ENCODE measurements at regions not wholly inside any gene's neighbourhood (a gene's known extent, or its start where the extent isn't known, plus 50 kb on each side); places are given as distances from the start of the nearest gene placed in this dataset.
A peak's percentile ranks its signal among the peaks of the same experiment; 100 is the strongest.
"Not testable (repeated sequence)": the region's sequence is repeated elsewhere in the genome, so short reads cannot be mapped to it uniquely, and the experiment has no call there.

DNA sequence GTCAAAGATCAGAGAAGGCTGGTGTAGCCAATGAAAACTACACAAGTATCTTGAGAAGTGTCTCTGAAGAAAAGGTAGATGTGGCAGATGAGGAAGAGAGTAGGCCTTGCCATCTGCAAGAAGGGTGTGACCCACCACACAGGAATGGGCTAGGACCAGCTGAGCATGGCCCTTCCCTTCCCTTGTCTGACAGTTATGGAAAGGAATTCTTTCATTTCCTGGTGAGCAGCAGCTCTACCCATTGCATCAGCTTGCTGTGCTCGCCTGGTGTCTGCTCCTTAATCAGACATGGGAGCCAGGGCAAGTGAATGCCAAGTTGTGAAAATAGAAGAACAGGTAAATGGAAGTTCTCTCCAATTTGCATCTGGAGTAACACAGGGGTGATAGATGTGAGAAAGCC, 145.2 kb upstream of the KRR1 start:
- DNase-seq (ENCODE audit: extremely low read depth in 1 of 2, low read depth in 1 of 2) = no peak

DNA sequence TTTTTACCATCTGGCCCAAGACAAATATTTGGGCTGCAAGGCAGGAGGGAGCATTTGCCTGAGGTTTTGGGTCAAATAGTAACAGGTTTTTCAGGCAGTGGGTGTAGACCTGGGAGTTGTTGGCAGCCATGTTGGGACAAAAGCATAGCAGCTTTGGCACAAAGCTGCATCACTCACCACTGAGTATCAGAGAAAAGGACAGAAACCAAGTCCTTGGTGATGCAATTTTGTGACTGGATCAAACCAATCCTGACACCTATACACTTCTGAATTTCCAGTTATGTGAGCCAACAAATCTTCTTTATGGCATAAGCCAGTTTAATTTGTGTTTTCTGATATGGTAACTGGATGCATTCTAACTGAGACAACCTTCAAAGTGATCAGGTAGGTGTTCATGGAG, 144.8 kb upstream of the KRR1 start:
- no peak for DNase-seq (ENCODE audit: extremely low read depth in 1 of 2, low read depth in 1 of 2)

DNA sequence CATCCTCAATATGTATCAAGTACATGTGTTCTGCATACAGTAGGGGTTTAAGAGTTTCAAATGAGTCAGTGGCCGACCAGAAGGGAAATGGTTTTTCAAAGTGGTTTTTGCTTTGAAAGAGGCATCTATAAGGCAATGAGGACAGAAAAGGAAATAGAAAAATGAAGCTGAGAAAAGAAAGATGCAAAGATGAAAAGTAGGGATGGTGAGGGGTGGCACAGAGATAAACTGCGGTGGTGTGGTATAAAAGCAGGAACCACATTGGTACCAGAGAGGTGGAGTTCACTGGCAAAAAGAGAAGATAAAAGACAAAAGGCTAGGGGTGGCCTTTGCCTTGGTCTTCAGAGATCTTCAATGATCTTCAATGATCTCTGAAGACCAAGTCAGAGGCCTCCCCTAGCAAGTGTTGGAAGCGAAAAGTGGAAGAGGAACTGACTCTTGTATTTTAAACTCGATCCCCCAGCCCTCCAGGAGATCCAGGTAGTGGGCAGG, 144.0 kb upstream of the KRR1 start:
- DNase-seq (ENCODE audit: extremely low read depth in 1 of 2, low read depth in 1 of 2) = no peak

DNA sequence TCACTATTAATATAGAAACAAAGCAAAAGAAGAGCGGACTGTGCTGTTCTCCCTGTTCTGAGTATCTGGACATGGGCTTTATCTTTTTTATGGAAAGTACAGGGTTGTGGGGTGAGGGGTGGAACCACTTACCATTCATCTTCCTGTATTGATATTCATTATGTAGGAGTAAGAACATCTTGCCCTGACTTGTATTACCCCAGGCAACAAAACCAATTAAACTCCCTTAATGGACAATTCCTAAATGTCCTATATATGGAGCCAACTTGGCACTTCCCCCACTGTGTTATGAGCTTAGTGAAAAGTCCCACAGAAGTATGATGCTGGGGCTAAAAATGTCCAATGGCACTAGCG, 139.9 kb upstream of the KRR1 start:
- no peak for DNase-seq (ENCODE audit: extremely low read depth in 1 of 2, low read depth in 1 of 2)

DNA sequence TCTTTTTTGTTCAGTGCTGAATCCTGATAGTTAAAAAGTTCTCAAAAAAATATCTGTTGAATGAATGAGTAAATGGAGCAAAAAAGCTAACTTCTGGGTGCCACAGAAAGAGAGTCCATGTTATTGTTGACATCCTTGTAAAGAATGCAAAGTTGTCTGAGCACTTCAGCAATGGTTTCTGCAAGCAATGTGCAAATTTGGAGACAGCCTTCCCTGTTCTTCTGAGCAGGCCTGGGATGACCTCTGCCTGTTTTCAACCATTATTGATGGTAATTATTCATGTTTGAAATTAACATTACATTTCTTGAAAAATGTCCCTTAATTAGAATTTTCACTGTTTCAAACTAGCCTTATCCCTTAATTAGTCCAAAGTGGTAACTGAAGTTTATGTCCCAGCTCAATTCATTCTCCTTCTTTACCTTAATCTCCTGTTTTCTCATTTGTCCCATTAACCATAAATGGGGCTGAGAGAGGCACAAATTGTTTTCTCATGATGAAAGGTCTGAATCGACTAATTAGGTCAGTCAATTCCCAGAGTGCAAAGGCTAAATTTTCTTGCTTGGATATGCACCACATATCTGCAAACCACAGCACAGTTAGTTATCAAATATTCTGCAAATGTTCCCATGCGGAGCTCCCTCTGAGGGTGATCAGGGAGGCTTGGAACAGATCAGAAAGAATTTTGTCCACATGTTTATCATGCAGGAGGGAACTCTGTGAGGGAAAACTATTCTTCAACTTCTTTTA, 139.4 kb upstream of the KRR1 start:
- DNase-seq (ENCODE audit: extremely low read depth in 1 of 2, low read depth in 1 of 2) = no peak

DNA sequence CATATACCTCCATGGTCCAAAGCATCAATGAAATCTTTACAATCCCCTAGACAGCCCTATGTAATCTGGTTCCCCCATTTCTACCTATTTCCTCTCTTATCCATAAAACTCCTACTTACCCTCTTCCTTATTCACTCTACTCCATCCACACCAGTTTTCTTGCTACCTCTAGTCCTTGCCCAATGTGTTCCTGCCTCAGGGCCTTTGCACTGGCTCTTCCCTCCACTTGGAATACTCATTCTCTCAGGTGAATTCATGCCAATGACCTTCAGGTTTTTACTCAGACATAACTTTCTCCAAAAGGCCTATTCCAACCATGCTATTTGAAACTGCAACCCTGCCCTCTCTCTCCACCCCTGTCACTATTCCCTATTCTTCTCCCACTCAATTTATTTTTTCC, 138.7 kb upstream of the KRR1 start:
- DNase-seq (ENCODE audit: extremely low read depth in 1 of 2, low read depth in 1 of 2) = no peak

DNA sequence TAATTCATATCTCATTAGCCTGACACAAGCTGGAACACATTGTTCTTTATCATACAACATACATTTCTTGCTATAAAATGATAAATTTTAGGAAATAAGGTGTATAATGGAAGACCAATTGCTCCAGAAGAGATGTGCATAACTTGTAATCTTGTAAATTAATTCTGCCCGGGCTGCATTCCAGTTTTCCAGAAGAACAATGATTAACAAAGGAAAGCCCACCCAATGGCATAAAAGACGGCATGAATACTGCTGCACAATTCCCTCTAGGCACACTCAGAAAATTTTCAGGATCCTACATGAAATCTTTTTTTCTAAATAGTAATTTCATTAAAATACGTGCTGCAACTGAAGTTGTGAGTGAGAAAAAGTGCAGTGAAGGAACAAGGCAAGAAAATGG, 137.4 kb upstream of the KRR1 start:
- DNase-seq (ENCODE audit: extremely low read depth in 1 of 2, low read depth in 1 of 2) = no peak

DNA sequence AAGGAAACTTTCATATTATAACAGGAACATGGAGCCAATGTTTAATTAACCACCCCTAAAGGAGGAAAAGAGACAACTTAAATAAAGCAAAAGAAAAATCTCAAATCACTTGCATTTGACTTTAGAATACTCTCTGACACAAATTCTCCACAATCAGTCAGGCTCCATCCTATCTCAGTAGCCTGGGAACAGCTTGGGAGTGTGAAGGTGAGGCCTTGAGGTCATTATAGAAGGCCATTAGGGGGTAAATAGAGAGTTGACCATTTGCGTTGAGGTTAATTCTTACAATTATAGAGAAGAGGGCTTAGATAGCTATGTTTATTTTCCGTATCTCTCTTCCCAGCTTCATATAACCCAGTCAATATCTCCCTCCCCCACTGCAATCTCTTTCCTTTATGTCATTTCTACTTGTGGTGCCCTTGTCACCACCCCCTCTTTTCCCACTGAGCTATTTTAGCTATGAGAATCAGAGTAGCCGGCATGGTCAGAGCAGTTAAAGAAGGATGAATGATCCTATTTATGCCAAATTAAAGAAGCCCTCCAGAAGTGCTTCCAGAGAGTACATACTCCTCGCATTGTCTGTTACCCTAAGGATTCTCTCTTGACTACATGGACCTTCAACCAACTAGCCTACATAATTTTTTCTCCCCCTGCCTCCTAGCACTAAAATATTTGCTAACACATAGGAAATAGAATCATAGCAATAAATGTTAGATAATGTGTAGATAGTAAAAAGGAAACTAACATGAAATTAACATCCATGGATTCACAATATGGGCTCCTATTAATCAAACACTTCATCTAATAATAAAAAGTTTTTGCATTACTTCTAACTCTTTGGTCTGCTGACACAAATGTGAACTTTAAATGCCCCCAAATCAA, 135.2 kb upstream of the KRR1 start:
- no peak for DNase-seq (ENCODE audit: extremely low read depth in 1 of 2, low read depth in 1 of 2)

DNA sequence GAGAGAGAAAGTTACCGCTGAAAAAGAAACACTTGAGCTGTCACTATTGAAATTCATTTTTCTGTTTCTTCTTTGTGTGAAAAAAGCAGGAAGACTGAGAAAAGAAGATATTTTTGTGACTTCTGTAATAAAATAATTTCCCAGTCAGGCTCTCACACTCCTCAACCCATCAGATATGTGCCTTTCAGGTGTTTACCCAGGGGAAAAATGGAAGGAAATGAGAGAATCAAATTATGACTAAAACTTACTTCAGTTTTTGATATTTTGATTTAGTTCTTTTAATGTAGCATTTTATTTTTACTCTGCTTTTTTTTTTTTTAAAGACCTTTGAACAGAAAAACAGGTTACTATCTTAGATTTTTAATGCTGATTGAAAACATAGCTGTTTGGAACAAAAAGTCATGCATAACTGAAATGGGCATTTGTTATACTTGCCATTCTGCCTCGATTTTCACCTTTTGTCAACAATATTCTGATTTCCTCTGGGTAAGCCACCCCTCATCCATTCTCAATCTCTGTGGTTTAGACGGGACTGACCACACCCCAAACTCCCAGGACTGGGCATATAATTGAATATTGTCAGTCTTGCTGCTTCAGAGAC, 133.2 kb upstream of the KRR1 start:
- no peak for DNase-seq (ENCODE audit: extremely low read depth in 1 of 2, low read depth in 1 of 2)

DNA sequence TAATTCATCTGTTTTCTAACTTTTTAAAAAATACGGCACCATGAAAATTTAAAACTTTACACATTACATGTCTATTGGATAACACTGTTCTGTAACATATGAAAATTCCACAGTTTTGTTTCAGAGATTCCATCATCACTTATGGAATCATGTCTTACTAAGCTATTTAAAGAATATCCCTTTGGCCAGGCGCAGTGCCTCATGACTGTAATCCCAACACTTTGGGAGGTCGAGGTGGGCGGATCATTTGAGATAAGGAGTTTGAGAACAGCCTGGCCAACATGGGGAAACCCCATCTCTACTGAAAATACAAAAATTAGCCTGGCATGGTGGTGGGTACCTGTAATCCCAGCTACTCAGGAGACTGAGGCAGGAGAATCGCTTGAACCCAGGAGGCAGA, 131.7 kb upstream of the KRR1 start:
- not testable (repeated sequence) for DNase-seq (ENCODE audit: extremely low read depth in 1 of 2, low read depth in 1 of 2)

DNA sequence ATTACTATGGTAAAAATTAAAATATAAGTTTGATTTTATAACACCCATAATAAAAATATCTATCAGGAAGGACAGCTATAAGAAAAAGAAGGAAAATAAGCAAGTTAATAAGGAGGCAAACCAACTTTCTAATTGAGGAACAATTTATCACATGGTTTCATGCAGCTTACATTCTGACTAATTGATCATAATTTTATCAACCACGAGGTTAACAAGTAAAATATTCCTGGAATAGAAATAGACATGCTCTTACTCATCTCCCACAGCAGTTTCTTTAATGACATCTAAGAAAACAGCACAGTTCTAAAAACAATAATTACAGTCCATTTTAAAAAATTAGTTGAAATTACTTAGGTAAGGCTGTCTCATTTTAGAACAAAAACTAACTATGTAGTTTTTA, 130.8 kb upstream of the KRR1 start:
- no peak for DNase-seq (ENCODE audit: extremely low read depth in 1 of 2, low read depth in 1 of 2)

DNA sequence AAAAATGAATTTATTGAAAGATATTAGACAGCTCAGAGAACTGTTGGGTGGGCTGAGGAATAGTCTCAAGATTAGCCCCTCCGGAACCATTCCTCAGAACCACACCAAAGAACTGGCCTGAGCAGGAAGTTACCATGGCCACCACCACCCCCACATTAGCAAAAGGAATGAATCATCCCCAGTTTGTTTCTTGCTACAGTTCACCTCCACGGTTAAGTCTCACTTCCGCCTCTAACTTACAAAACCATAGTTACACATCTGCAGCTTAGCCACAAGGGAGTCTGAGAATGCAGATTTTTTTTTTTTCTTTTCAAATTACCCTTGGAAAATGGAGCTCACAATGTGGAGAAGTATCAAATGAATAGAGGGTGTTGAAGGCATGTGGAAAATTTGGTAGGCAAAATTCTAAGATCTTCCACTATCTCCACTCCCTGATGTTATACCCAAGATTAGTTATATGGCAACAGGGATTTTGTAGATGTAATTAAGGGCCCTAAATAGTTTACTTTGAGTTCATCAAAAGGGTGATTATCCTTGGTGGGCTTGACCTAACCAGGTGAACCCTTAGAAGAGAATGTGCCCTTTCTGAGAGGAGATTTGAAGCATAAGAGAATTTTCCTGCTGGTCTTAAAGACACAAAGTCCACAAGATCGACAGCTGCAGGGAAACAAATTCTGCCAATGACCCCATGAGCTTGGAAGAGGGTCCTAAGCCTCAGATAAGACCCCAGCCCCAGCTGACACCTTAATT, 129.8 kb upstream of the KRR1 start:
- peak in 1 of 2 donors; percentile 57 for DNase-seq (ENCODE audit: extremely low read depth in 1 of 2, low read depth in 1 of 2)

DNA sequence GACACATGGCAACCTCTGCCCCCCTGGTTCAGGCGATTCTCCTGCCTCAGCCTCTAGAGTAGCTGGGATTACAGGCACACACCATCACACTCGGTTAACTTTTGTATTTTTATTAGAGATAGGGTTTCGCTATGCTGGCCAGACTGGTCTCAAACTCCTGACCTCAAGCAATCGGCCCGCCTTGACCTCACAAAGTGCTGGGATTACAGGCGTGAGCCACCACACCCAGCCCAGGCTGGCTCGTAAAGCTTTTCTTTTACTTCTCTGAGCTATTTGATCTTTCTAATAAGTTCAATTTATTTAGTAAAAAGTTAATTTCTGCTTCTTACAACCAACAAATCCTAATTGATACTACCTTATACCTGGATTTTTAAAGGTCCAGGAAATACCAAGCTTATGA, 127.4 kb upstream of the KRR1 start:
- no peak for DNase-seq (ENCODE audit: extremely low read depth in 1 of 2, low read depth in 1 of 2)

DNA sequence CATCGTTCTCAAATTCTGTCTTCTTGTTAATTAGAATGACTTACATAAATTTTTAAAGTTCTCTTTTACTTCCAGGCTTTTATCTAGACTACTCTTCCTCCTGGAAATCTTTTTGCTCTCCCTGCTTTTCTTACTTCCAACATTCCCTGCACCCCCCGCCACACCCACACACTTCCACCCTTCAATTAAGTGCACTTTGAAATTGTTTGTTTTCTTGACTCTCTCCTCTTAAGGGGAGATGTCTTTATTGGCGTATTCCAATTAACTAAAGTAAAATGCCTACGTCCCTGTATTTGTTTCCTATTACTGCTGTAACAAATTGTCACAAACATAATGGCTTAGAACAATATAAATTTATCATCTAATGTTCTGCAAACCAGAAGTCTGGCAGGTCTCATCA, 125.2 kb upstream of the KRR1 start:
- DNase-seq (ENCODE audit: extremely low read depth in 1 of 2, low read depth in 1 of 2) = no peak

DNA sequence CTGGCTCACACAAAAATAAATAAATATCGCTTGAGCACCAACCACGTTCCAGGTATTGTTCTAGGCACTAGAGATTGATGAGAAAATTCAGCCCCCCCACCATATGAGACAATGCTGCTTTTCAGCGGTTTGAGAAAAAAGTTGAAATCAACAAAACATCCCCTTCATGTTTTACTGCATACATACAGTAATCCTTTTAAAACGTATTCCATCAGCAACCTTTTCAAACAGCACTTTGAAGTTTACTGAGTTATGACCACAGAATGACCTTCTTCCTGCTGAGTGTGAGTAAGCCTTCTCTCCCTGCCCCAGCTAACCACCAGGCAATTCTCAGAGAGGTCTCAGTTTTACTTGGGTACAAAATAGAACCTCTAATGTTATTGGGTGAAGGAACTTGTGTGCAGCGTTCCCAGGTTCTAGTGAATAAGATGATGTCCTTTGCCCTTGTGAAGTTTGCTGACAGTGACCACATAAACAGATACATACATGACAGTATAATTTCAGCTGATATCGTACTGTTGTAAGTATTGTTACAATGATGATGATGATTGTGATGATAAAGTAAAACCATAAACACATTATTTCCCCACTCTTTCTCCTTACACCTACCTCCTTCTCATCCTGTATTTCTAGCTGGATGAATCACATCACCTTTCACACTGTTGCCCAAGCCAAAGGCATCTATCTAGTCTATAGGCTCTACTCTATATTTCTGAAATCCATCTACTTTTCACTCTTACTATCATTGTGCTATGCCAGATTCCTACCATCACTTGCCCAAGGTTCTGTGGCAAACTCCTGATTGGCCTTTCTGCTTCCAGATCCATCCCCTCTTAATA, 124.4 kb upstream of the KRR1 start:
- DNase-seq (ENCODE audit: extremely low read depth in 1 of 2, low read depth in 1 of 2) = peak in 1 of 2 donors; percentile 18

DNA sequence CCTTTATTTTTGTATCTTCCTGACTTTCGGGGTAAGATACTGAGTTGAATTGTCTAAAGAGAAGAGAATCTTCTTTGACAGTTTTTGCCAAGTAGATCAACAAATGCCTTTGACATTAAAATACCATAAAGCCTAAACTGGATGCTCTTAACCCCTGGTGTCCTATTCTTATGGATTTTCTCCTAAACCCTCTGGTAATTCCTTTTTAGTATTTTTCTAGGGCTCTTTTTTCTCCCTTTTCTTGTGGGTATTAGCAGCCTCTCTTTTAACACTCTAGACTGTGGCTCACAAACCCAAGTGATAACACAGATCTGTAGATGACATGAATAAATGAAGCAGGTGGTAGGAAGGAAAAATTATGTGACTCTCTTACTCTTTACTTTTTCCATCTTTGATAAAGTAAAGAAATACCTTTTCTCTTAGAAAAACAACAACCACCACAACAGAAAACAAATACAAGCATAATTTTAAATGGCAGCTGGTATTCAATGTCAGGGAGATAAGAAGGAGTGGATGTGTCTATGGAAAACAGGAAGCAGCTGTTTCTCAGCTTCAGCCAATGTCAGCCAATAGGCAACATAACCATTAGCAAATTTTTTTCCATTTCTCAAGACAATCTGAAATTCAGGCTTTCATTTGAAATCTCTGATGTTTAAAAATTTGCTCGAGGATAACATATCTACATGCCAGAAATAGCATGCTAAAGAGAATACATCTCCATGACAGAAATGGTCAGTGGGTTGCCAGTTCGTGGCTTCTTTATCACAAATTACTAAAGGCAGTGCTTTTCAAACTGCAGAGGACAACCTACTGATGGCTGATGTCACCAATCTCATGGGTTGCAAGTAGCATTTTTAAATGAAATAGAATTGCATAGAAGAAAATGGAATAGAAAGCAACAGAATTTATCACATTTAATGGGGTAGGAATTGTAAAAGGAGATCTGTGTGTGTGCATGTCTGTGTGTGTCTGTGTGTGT, 123.1 kb upstream of the KRR1 start:
- DNase-seq (ENCODE audit: extremely low read depth in 1 of 2, low read depth in 1 of 2) = no peak

DNA sequence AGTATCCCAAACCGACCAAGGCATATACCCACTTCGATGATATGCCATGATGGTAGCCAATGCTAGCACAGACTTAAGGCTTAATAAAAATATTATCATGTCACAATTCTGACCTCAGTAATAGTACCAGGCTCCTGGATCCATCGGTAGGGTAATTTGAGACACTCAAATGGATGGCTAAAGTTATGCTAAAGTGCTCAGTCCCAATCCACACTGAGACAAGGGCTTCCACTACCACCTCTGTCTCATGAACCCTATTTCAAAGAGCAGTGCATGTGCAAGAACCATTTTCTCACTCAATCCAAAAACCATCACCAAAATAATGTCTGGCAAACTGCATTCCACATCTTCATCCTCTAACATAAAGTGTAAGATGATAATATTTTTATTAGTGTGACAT, 122.4 kb upstream of the KRR1 start:
- no peak for DNase-seq (ENCODE audit: extremely low read depth in 1 of 2, low read depth in 1 of 2)

DNA sequence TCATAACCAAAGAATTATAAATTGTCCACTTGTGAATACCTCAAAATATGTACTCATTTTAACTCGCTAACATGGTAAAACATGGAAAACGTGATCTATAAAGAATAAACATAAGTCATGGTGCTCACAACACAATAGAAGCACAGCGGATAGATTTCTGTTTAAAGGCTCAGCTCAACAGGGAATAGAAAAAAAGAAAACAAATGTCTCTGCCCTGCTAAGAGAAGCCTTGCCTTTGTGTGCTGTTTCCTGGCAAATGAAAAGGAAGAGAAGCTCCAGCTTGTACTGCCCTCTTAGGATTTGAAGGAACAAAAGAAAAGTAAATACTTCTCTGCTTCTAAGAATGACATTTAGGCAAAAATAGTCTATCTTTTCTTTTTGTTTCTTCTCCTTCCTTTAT, 121.0 kb upstream of the KRR1 start:
- DNase-seq (ENCODE audit: extremely low read depth in 1 of 2, low read depth in 1 of 2) = no peak

DNA sequence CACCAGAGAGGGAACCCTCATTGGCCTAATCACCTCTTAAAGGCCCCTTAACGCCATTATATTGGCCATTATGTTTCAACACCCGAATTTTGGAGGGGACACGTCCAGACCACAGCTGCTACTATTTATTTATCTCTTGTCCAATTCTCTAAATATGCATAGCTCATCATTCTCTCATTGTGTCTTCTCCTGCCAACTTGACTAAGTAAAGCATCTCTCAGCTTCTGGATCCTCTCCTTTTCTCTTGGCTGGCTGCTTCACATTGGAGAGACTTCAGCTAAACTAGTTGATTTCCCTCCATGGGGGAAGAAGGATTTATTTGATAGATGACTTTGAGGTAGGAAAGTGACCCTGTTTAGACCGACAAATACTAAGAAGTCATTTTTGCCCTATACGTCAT, 120.4 kb upstream of the KRR1 start:
- DNase-seq (ENCODE audit: extremely low read depth in 1 of 2, low read depth in 1 of 2) = no peak
